Neural crest cell (in vitro differentiated cells): ENCODE measurements at regions not wholly inside any gene's neighbourhood (a gene's known extent, or its start where the extent isn't known, plus 50 kb on each side); places are given as distances from the start of the nearest gene placed in this dataset.

ENCODE experiments used
- DNase-seq: peaks from one replicate; pipeline ENCODE4 v3.0.0; 2021; ENCODE audit warnings: low read depth, mixed read lengths, low spot score
- H3K27ac Mint-ChIP-seq: one replicate; pipeline ENCODE4 v1.8.0; 2021; ENCODE audit warnings: mild to moderate bottlenecking, mixed read lengths; ENCODE audit not compliant: unreplicated experiment
- H3K27me3 Mint-ChIP-seq: 2 replicates; pipeline ENCODE4 v1.8.0; 2021; ENCODE audit warnings: low read depth, mild to moderate bottlenecking, mixed read lengths
- H3K36me3 Mint-ChIP-seq: 2 replicates; pipeline ENCODE4 v1.8.0; 2021; ENCODE audit warnings: low read depth, mild to moderate bottlenecking, mixed read lengths
- H3K4me1 Mint-ChIP-seq: 2 replicates; pipeline ENCODE4 v1.8.0; 2021; ENCODE audit warnings: mixed read lengths
- H3K4me3 Mint-ChIP-seq: one replicate; pipeline ENCODE4 v1.8.0; 2021; ENCODE audit warnings: mild to moderate bottlenecking, mixed read lengths
- H3K9me3 Mint-ChIP-seq: 2 replicates; pipeline ENCODE4 v1.8.0; 2021; ENCODE audit warnings: mixed read lengths
- CTCF ChIP-seq: fragments of 200-600 bp; sonication (generic); conservative IDR thresholded peaks from 2 replicates; pipeline ENCODE4 v1.5.0; 2021; ENCODE audit warnings: antibody characterized with exemption, mild to moderate bottlenecking

- no peak overlapping the region for H3K27ac Mint-ChIP-seq
These were observed 566.4 kb upstream of the POT1 start for GRCh38 chr7:125495997-125496396.

GRCh38 chr7:125492521-125492920 is 562.9 kb upstream of the POT1 start:
- H3K27ac Mint-ChIP-seq, result no peak overlapping the region

More at GRCh38 chr7:125495997-125496396, 566.4 kb upstream of the POT1 start:
- DNase-seq, result no peak
- Mint-ChIP-seq H3K9me3 (peaks cover 5% of the 10 kb centered on the region), H3K27me3 (no peaks in the 10 kb centered on the region), H3K4me1 (peaks cover 2% of the 10 kb centered on the region), H3K4me3 (no peak overlapping the region), H3K36me3 (no peaks in the 10 kb centered on the region)
- TF ChIP-seq CTCF, result no peak

GRCh38 chr7:125491137-125491536 is 561.5 kb upstream of the POT1 start:
- Mint-ChIP-seq H3K27me3 (no peaks in the 10 kb centered on the region), H3K4me1 (peaks cover 23% of the 10 kb centered on the region), H3K4me3 (no peak overlapping the region), H3K9me3 (no peaks in the 10 kb centered on the region), H3K27ac (no peak overlapping the region), H3K36me3 (no peaks in the 10 kb centered on the region)
- DNase-seq, result no peak
- TF ChIP-seq CTCF, result no peak

More at GRCh38 chr7:125492521-125492920, 562.9 kb upstream of the POT1 start:
- no peaks in the 10 kb centered on the region for H3K36me3 Mint-ChIP-seq
- no peak overlapping the region for H3K4me3 Mint-ChIP-seq
- no peaks in the 10 kb centered on the region for H3K27me3 Mint-ChIP-seq
- no peak for DNase-seq
- no peak for TF ChIP-seq CTCF
- H3K9me3 Mint-ChIP-seq, result no peaks in the 10 kb centered on the region
- H3K4me1 Mint-ChIP-seq, result peaks cover 23% of the 10 kb centered on the region

- Mint-ChIP-seq H3K27me3 (no peaks in the 10 kb centered on the region), H3K27ac (no peak overlapping the region), H3K36me3 (no peaks in the 10 kb centered on the region), H3K4me3 (no peak overlapping the region), H3K4me1 (peaks cover 23% of the 10 kb centered on the region), H3K9me3 (no peaks in the 10 kb centered on the region)
- TF ChIP-seq CTCF, result no peak
- DNase-seq, result no peak
These were observed 560.5 kb upstream of the POT1 start for GRCh38 chr7:125490167-125490566.

- H3K27me3 Mint-ChIP-seq, result no peaks in the 10 kb centered on the region
- H3K4me1 Mint-ChIP-seq, result peaks cover 15% of the 10 kb centered on the region
- no peak overlapping the region for H3K27ac Mint-ChIP-seq
- H3K36me3 Mint-ChIP-seq, result no peaks in the 10 kb centered on the region
- TF ChIP-seq CTCF, result no peak
- no peak overlapping the region for H3K4me3 Mint-ChIP-seq
- no peaks in the 10 kb centered on the region for H3K9me3 Mint-ChIP-seq
- no peak for DNase-seq
These were observed 555.6 kb upstream of the POT1 start for GRCh38 chr7:125485223-125485622.

GRCh38 chr7:125484755-125485154 is 555.1 kb upstream of the POT1 start:
- no peaks in the 10 kb centered on the region for H3K9me3 Mint-ChIP-seq
- peaks cover 10% of the 10 kb centered on the region for H3K4me1 Mint-ChIP-seq

More at GRCh38 chr7:125484755-125485154, 555.1 kb upstream of the POT1 start:
- TF ChIP-seq CTCF, result no peak
- Mint-ChIP-seq H3K36me3 (no peaks in the 10 kb centered on the region), H3K4me3 (no peak overlapping the region), H3K27ac (no peak overlapping the region), H3K27me3 (no peaks in the 10 kb centered on the region)
- no peak for DNase-seq
